HEK293 (cell line): ENCODE measurements at regions not wholly inside any gene's neighbourhood (a gene's known extent, or its start where the extent isn't known, plus 50 kb on each side); places are given as distances from the start of the nearest gene placed in this dataset.

ENCODE experiments used
- MZF1 ChIP-seq: fragments of 450-650 bp; formaldehyde crosslinking; IDR thresholded peaks from 2 replicates; pipeline ENCODE4 v1.5.1; 2017; ENCODE audit warnings: missing biosample characterization, missing genetic modification characterization, borderline replicate concordance
- ZBTB1 ChIP-seq: fragments of 450-650 bp; formaldehyde crosslinking; IDR thresholded peaks from 2 replicates; pipeline ENCODE4 v1.5.1; 2016; ENCODE audit warnings: missing biosample characterization, missing genetic modification characterization
- ZNF202 ChIP-seq: fragments of 450-650 bp; formaldehyde crosslinking; IDR thresholded peaks from 2 replicates; pipeline ENCODE4 v1.5.1; 2016; ENCODE audit warnings: missing biosample characterization, missing genetic modification characterization, borderline replicate concordance
- ZNF37A ChIP-seq: fragments of 450-650 bp; IDR thresholded peaks from 2 replicates; pipeline ENCODE4 v1.5.1; 2018; ENCODE audit warnings: missing biosample characterization, missing genetic modification characterization
- ZNF423 ChIP-seq: fragments of 450-650 bp; formaldehyde crosslinking; IDR thresholded peaks from 2 replicates; pipeline ENCODE4 v1.5.1; 2016; ENCODE audit warnings: missing biosample characterization, missing genetic modification characterization
- TF ChIP-seq, protein P1 (sequence below): fragments of 450-650 bp; formaldehyde crosslinking; IDR thresholded peaks from 2 replicates; pipeline ENCODE4 v1.5.1; 2016; ENCODE audit warnings: missing biosample characterization, missing genetic modification characterization
- TF ChIP-seq, protein P2 (sequence below): fragments of 450-650 bp; formaldehyde crosslinking; IDR thresholded peaks from 2 replicates; pipeline ENCODE4 v1.5.1; 2016; ENCODE audit warnings: missing biosample characterization, missing genetic modification characterization

- TF ChIP-seq ZBTB1 (tag by site-specific recombination) (no peak), ZNF37A (tag by site-specific recombination) (no peak), ZNF202 (tag by site-specific recombination) (no peak), MZF1 (no peak), ZNF423 (tag by site-specific recombination) (no peak)
- TF ChIP-seq, protein P1, sequence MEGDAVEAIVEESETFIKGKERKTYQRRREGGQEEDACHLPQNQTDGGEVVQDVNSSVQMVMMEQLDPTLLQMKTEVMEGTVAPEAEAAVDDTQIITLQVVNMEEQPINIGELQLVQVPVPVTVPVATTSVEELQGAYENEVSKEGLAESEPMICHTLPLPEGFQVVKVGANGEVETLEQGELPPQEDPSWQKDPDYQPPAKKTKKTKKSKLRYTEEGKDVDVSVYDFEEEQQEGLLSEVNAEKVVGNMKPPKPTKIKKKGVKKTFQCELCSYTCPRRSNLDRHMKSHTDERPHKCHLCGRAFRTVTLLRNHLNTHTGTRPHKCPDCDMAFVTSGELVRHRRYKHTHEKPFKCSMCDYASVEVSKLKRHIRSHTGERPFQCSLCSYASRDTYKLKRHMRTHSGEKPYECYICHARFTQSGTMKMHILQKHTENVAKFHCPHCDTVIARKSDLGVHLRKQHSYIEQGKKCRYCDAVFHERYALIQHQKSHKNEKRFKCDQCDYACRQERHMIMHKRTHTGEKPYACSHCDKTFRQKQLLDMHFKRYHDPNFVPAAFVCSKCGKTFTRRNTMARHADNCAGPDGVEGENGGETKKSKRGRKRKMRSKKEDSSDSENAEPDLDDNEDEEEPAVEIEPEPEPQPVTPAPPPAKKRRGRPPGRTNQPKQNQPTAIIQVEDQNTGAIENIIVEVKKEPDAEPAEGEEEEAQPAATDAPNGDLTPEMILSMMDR: no peak
- TF ChIP-seq, protein P2, sequence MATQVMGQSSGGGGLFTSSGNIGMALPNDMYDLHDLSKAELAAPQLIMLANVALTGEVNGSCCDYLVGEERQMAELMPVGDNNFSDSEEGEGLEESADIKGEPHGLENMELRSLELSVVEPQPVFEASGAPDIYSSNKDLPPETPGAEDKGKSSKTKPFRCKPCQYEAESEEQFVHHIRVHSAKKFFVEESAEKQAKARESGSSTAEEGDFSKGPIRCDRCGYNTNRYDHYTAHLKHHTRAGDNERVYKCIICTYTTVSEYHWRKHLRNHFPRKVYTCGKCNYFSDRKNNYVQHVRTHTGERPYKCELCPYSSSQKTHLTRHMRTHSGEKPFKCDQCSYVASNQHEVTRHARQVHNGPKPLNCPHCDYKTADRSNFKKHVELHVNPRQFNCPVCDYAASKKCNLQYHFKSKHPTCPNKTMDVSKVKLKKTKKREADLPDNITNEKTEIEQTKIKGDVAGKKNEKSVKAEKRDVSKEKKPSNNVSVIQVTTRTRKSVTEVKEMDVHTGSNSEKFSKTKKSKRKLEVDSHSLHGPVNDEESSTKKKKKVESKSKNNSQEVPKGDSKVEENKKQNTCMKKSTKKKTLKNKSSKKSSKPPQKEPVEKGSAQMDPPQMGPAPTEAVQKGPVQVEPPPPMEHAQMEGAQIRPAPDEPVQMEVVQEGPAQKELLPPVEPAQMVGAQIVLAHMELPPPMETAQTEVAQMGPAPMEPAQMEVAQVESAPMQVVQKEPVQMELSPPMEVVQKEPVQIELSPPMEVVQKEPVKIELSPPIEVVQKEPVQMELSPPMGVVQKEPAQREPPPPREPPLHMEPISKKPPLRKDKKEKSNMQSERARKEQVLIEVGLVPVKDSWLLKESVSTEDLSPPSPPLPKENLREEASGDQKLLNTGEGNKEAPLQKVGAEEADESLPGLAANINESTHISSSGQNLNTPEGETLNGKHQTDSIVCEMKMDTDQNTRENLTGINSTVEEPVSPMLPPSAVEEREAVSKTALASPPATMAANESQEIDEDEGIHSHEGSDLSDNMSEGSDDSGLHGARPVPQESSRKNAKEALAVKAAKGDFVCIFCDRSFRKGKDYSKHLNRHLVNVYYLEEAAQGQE (tag by site-specific recombination): no peak
Observed at GRCh38 chr1:221606256-221606655, 135.6 kb downstream of the DUSP10 start.
